OCI-LY3 (cell line): ENCODE measurements at regions not wholly inside any gene's neighbourhood (a gene's known extent, or its start where the extent isn't known, plus 50 kb on each side); places are given as distances from the start of the nearest gene placed in this dataset.

ENCODE experiments used
- H2AFZ ChIP-seq: fragments of 200-600, 300-600 bp; shearing (Covaris generic); 2 replicates; pipeline ENCODE4 v1.6.0; 2014; ENCODE audit warnings: antibody characterized with exemption, low read depth, low read length
- H3K27ac ChIP-seq: fragments of 200-600, 300-600 bp; sonication (generic); 2 replicates; pipeline ENCODE4 v1.5.1; 2014; ENCODE audit warnings: mild to moderate bottlenecking, low read length, moderate library complexity, mixed read lengths
- H3K27me3 ChIP-seq: fragments of 200-600, 300-600 bp; sonication (generic); 2 replicates; pipeline ENCODE4 v1.6.1; 2014; ENCODE audit warnings: low read depth, low read length, mixed read lengths
- H3K36me3 ChIP-seq: fragments of 200-600, 300-600 bp; sonication (generic); replicated peaks from 2 replicates; pipeline ENCODE3; 2014; ENCODE audit warnings: low read depth, low read length, mixed read lengths
- H3K4me1 ChIP-seq: fragments of 300-600, 200-600 bp; sonication (generic); 2 replicates; pipeline ENCODE4 v1.6.1; 2014; ENCODE audit warnings: low read length, mixed read lengths
- H3K4me2 ChIP-seq: fragments of 200-600, 300-600 bp; sonication (generic); 2 replicates; pipeline ENCODE4 v1.6.1; 2014; ENCODE audit warnings: low read length, mixed read lengths
- H3K4me3 ChIP-seq: fragments of 300-600, 200-600 bp; sonication (generic); 2 replicates; pipeline ENCODE4 v1.5.1; 2014; ENCODE audit warnings: antibody characterized with exemption, mild to moderate bottlenecking, low read length, moderate library complexity
- H3K79me2 ChIP-seq: fragments of 300-600, 200-600 bp; shearing (Covaris generic); 2 replicates; pipeline ENCODE4 v1.6.1; 2014; ENCODE audit warnings: mild to moderate bottlenecking, low read length, mixed read lengths
- H3K9ac ChIP-seq: fragments of 300-600, 200-600 bp; shearing (Covaris generic); 2 replicates; pipeline ENCODE4 v1.6.0; 2014; ENCODE audit warnings: mild to moderate bottlenecking, low read length, moderate library complexity
- H3K9me3 ChIP-seq: fragments of 200-600, 300-600 bp; shearing (Covaris generic); 2 replicates; pipeline ENCODE4 v1.6.1; 2014; ENCODE audit warnings: low read length, mixed read lengths; ENCODE audit not compliant: insufficient read depth
- H4K20me1 ChIP-seq: fragments of 200-600, 300-600 bp; sonication (generic); 2 replicates; pipeline ENCODE4 v1.6.1; 2016; ENCODE audit warnings: low read length, mixed read lengths; ENCODE audit not compliant: insufficient read depth
- CTCF ChIP-seq: fragments of 200-600, 300-600 bp; sonication (generic); IDR thresholded peaks from 2 replicates; pipeline ENCODE4 v1.5.1; 2014; ENCODE audit warnings: antibody characterized with exemption, low read length, low read depth
- EZH2phosphoT487 ChIP-seq: fragments of 200-600 bp; shearing (Covaris generic); IDR thresholded peaks from 2 replicates; pipeline ENCODE4 v1.6.1; 2018; ENCODE audit warnings: antibody characterized with exemption, mixed run types, low read depth

GRCh38 chr21:31577271-31577670 is 82.2 kb upstream of the SOD1 start:
- Histone ChIP-seq H3K27me3 (0 out of 2 replicates have a peak, but pooled peaks cover 3% of the 10 kb centered on the region), H4K20me1 (no peaks in the 10 kb centered on the region), H3K9ac (no peak overlapping the region), H3K36me3 (no peaks in the 10 kb centered on the region), H2AFZ (no peak overlapping the region), H3K9me3 (0 out of 2 replicates have a peak, but pooled peaks cover 2% of the 10 kb centered on the region), H3K4me2 (no peak overlapping the region), H3K4me1 (peaks cover 2% of the 10 kb centered on the region; the same call in 1 of the 2 replicates), H3K27ac (no peak overlapping the region), H3K79me2 (no peaks in the 10 kb centered on the region), H3K4me3 (no peak overlapping the region)
- TF ChIP-seq CTCF (no peak), EZH2phosphoT487 (no peak)

GRCh38 chr21:31576428-31576827 is 83.1 kb upstream of the SOD1 start:
- H3K4me3 ChIP-seq, result no peak overlapping the region
- no peak overlapping the region for H3K9ac ChIP-seq
- peaks cover 2% of the 10 kb centered on the region; the same call in 1 of the 2 replicates for H3K4me1 ChIP-seq
- H3K27me3 ChIP-seq, result 0 out of 2 replicates have a peak, but pooled peaks cover 3% of the 10 kb centered on the region
- H3K27ac ChIP-seq, result no peak overlapping the region
- TF ChIP-seq EZH2phosphoT487, result no peak
- TF ChIP-seq CTCF, result no peak
- H4K20me1 ChIP-seq, result no peaks in the 10 kb centered on the region
- H3K4me2 ChIP-seq, result no peak overlapping the region
- H3K9me3 ChIP-seq, result 0 out of 2 replicates have a peak, but pooled peaks cover 2% of the 10 kb centered on the region
- no peaks in the 10 kb centered on the region for H3K79me2 ChIP-seq
- H3K36me3 ChIP-seq, result no peaks in the 10 kb centered on the region
- no peak overlapping the region for H2AFZ ChIP-seq

GRCh38 chr21:31573217-31573616 is 86.3 kb upstream of the SOD1 start:
- H3K36me3 ChIP-seq, result no peaks in the 10 kb centered on the region
- no peaks in the 10 kb centered on the region for H4K20me1 ChIP-seq
- 0 out of 2 replicates have a peak, but pooled peaks cover 2% of the 10 kb centered on the region for H3K9me3 ChIP-seq
- H3K27me3 ChIP-seq, result no peaks in the 10 kb centered on the region
- no peak overlapping the region for H3K4me2 ChIP-seq
- no peak overlapping the region for H3K27ac ChIP-seq
- H2AFZ ChIP-seq, result no peak overlapping the region
- no peak overlapping the region for H3K4me3 ChIP-seq
- H3K9ac ChIP-seq, result no peak overlapping the region
- H3K4me1 ChIP-seq, result peaks cover 2% of the 10 kb centered on the region; the same call in 1 of the 2 replicates
- no peaks in the 10 kb centered on the region for H3K79me2 ChIP-seq
- TF ChIP-seq EZH2phosphoT487, result no peak
- TF ChIP-seq CTCF, result no peak

- Histone ChIP-seq H3K27me3 (no peaks in the 10 kb centered on the region), H3K4me1 (no peaks in the 10 kb centered on the region), H3K9ac (no peak overlapping the region), H3K9me3 (0 out of 2 replicates have a peak, but pooled peaks cover 2% of the 10 kb centered on the region), H4K20me1 (no peaks in the 10 kb centered on the region), H3K36me3 (no peaks in the 10 kb centered on the region), H3K27ac (no peak overlapping the region), H3K4me3 (no peak overlapping the region), H3K4me2 (no peak overlapping the region), H3K79me2 (no peaks in the 10 kb centered on the region), H2AFZ (no peak overlapping the region)
- TF ChIP-seq CTCF (no peak), EZH2phosphoT487 (no peak)
These were observed 87.6 kb upstream of the SOD1 start for GRCh38 chr21:31571879-31572278.
